HG02981 (cell line): ENCODE measurements at regions not wholly inside any gene's neighbourhood (a gene's known extent, or its start where the extent isn't known, plus 50 kb on each side); places are given as distances from the start of the nearest gene placed in this dataset.
A peak's percentile ranks its signal among the peaks of the same experiment; 100 is the strongest.

ENCODE experiments used
- ATAC-seq: cut with Tn5 transposase; IDR thresholded peaks from one replicate; pipeline ENCODE4 v1.9.1; 2021; ENCODE audit warnings: mild to moderate bottlenecking, moderate library complexity; ENCODE audit not compliant: unreplicated experiment

GRCh38 chr12:91813701-91814100 lies 331.9 kb downstream of the BTG1 start:
- no peak for ATAC-seq

- peak; percentile 85 for ATAC-seq
These were observed 334.0 kb downstream of the BTG1 start for GRCh38 chr12:91811481-91812287.

- no peak for ATAC-seq
These were observed 334.9 kb downstream of the BTG1 start for GRCh38 chr12:91810531-91811451.

- ATAC-seq = no peak
These were observed 335.6 kb downstream of the BTG1 start for GRCh38 chr12:91810077-91810476.

- no peak for ATAC-seq
These were observed 340.6 kb downstream of the BTG1 start for GRCh38 chr12:91805031-91805430.

GRCh38 chr12:91804533-91804932 lies 341.1 kb downstream of the BTG1 start:
- ATAC-seq = no peak

- no peak for ATAC-seq
These were observed 344.6 kb downstream of the BTG1 start for GRCh38 chr12:91801048-91801447.

- no peak for ATAC-seq
These were observed 352.0 kb downstream of the BTG1 start for GRCh38 chr12:91793676-91794075.

- no peak for ATAC-seq
These were observed 353.0 kb downstream of the BTG1 start for GRCh38 chr12:91792597-91792996.

GRCh38 chr12:91786499-91787272 lies 359.0 kb downstream of the BTG1 start:
- no peak for ATAC-seq

- ATAC-seq = no peak
These were observed 359.8 kb downstream of the BTG1 start for GRCh38 chr12:91785655-91786498.

GRCh38 chr12:91781114-91781513 lies 364.5 kb downstream of the BTG1 start:
- ATAC-seq = no peak

GRCh38 chr12:91778938-91779400 lies 366.7 kb downstream of the BTG1 start:
- peak; percentile 96 for ATAC-seq

- peak; percentile 39 for ATAC-seq
These were observed 367.4 kb downstream of the BTG1 start for GRCh38 chr12:91778091-91778832.

GRCh38 chr12:91777268-91777992 lies 368.2 kb downstream of the BTG1 start:
- no peak for ATAC-seq

GRCh38 chr12:91774434-91774921 lies 371.2 kb downstream of the BTG1 start:
- no peak for ATAC-seq

- no peak for ATAC-seq
These were observed 371.8 kb downstream of the BTG1 start for GRCh38 chr12:91773749-91774429.

GRCh38 chr12:91772411-91772810 lies 373.2 kb downstream of the BTG1 start:
- ATAC-seq = no peak
